DOHH2 (cell line): ENCODE measurements at regions not wholly inside any gene's neighbourhood (a gene's known extent, or its start where the extent isn't known, plus 50 kb on each side); places are given as distances from the start of the nearest gene placed in this dataset.

ENCODE experiments used
- H3F3A ChIP-seq: fragments of 200-600 bp; sonication (generic), shearing (Covaris generic); 2 replicates; pipeline ENCODE4 v1.6.0; 2016; ENCODE audit warnings: antibody characterized with exemption, mild to moderate bottlenecking; ENCODE audit not compliant: control insufficient read depth, insufficient read depth
- H3K27ac ChIP-seq: fragments of 200-600 bp; sonication (generic); 2 replicates; pipeline ENCODE4 v1.5.1; 2014; ENCODE audit warnings: low read depth, mild to moderate bottlenecking, low read length, moderate library complexity
- H3K27me3 ChIP-seq: fragments of 200-600 bp; sonication (generic); 2 replicates; pipeline ENCODE4 v1.6.1; 2014; ENCODE audit warnings: mild to moderate bottlenecking, low read length, mixed read lengths; ENCODE audit not compliant: control insufficient read depth
- H3K36me3 ChIP-seq: fragments of 200-600 bp; sonication (generic); 2 replicates; pipeline ENCODE4 v1.6.1; 2014; ENCODE audit warnings: mild to moderate bottlenecking, low read length, moderate library complexity, mixed read lengths; ENCODE audit not compliant: control insufficient read depth
- H3K4me1 ChIP-seq: fragments of 200-600 bp; sonication (generic); 2 replicates; pipeline ENCODE4 v1.6.1; 2014; ENCODE audit warnings: mild to moderate bottlenecking, low read length, mixed read lengths; ENCODE audit not compliant: control insufficient read depth
- H3K4me2 ChIP-seq: fragments of 200-600 bp; sonication (generic); 2 replicates; pipeline ENCODE4 v1.6.0; 2014; ENCODE audit warnings: mild to moderate bottlenecking, low read length, moderate library complexity
- H3K4me3 ChIP-seq: fragments of 200-600 bp; sonication (generic); 2 replicates; pipeline ENCODE4 v1.5.1; 2014; ENCODE audit warnings: mild to moderate bottlenecking, low read length, mixed read lengths
- H3K79me2 ChIP-seq: fragments of 200-600 bp; sonication (generic); 2 replicates; pipeline ENCODE4 v1.6.1; 2014; ENCODE audit warnings: mild to moderate bottlenecking, low read length, mixed read lengths; ENCODE audit not compliant: control insufficient read depth
- H3K9me2 ChIP-seq: fragments of 200-600 bp; sonication (generic); replicated peaks from 2 replicates; pipeline ENCODE4 v1.6.1; 2014; ENCODE audit warnings: mild to moderate bottlenecking, low read length, mixed read lengths; ENCODE audit not compliant: control insufficient read depth
- H3K9me3 ChIP-seq: fragments of 200-600 bp; sonication (generic); 2 replicates; pipeline ENCODE4 v1.6.1; 2014; ENCODE audit warnings: antibody characterized with exemption, low read length, mixed read lengths; ENCODE audit not compliant: control insufficient read depth, insufficient read depth
- H4K20me1 ChIP-seq: fragments of 200-600 bp; sonication (generic); 2 replicates; pipeline ENCODE4 v1.6.0; 2014; ENCODE audit warnings: low read depth, mild to moderate bottlenecking, antibody characterized with exemption, low read length, moderate library complexity; ENCODE audit not compliant: control insufficient read depth, insufficient read depth
- EZH2phosphoT487 ChIP-seq: fragments of 200-600 bp; sonication (generic); IDR thresholded peaks from 2 replicates; pipeline ENCODE4 v1.6.1; 2017; ENCODE audit warnings: borderline replicate concordance, mild to moderate bottlenecking, antibody characterized with exemption, low read length, moderate library complexity, mixed read lengths
- TF ChIP-seq, protein P1 (sequence below): fragments of 200-600 bp; sonication (generic); IDR thresholded peaks from one replicate; pipeline ENCODE4 v1.5.1; 2014; ENCODE audit warnings: antibody characterized with exemption, mild to moderate bottlenecking, low read depth, low read length; ENCODE audit not compliant: poor library complexity, severe bottlenecking

DNA sequence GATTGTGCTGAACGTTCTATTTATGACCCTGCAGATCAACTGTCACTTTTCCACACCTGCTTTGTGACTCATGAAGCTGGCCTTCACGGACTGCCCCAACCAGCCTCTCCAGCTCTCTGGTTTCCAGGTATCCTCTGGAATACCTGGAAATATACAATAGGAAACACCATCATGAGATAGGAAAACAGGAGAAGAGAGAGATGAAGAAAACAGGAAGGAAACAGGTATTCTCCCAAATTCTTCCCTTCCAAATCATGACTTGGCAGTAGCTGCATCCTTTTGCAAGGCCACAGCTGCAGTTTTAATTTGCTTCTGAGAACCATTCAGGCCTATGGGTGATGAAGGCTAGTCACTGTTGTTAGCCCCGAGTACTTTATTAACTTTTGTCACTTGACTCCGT, 909.1 kb downstream of the EPHA3 start:
- Histone ChIP-seq H4K20me1 (no peaks in the 10 kb centered on the region), H3K9me3 (no peaks in the 10 kb centered on the region), H3K4me2 (no peak overlapping the region), H3K9me2 (no peaks in the 10 kb centered on the region), H3K27me3 (no peaks in the 10 kb centered on the region), H3K4me3 (no peak overlapping the region), H3K36me3 (no peaks in the 10 kb centered on the region), H3K4me1 (no peaks in the 10 kb centered on the region), H3K27ac (no peak overlapping the region), H3F3A (no peaks in the 10 kb centered on the region), H3K79me2 (no peaks in the 10 kb centered on the region)
- TF ChIP-seq, protein P1, sequence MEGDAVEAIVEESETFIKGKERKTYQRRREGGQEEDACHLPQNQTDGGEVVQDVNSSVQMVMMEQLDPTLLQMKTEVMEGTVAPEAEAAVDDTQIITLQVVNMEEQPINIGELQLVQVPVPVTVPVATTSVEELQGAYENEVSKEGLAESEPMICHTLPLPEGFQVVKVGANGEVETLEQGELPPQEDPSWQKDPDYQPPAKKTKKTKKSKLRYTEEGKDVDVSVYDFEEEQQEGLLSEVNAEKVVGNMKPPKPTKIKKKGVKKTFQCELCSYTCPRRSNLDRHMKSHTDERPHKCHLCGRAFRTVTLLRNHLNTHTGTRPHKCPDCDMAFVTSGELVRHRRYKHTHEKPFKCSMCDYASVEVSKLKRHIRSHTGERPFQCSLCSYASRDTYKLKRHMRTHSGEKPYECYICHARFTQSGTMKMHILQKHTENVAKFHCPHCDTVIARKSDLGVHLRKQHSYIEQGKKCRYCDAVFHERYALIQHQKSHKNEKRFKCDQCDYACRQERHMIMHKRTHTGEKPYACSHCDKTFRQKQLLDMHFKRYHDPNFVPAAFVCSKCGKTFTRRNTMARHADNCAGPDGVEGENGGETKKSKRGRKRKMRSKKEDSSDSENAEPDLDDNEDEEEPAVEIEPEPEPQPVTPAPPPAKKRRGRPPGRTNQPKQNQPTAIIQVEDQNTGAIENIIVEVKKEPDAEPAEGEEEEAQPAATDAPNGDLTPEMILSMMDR = no peak
- no peak for TF ChIP-seq EZH2phosphoT487

DNA sequence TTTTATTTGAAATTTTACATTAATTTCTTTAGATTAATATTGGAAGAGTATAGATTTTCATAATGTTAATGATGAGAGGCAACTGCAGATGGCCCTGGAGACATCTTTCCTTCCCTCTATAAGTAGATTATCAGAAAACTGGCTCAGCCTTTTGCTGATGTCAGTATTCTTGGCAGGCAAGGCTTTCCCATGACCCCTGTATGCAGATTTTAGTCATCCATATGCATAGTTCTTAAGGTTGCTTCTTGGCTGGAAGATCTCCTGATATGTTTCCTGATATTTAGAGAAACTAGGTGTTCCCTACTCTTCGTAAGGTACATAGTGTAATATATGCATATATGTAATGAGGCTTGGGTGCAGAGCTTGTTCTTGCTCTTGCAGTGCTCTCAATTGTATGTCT, 911.4 kb downstream of the EPHA3 start:
- no peaks in the 10 kb centered on the region for H3K36me3 ChIP-seq
- H3K9me2 ChIP-seq = no peaks in the 10 kb centered on the region
- no peak for TF ChIP-seq EZH2phosphoT487

DNA sequence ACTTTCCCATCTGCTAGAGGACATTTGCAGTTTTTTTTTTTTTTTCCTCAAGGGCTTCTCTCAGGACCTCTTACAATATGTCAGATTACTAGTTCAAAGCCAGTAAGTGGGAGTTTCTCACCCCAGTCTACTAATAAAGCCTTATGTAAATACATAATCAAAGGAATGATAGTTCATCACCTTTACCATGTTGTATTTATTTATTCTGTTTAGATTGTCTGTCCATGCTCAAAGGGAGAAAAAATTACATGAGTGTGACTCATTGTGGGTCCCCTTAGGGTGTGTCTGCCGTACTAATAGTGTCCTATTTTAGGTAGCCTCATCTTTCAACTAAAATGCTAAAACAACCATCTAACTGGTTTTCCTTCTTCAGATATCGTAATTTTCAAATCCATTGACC, 917.6 kb downstream of the EPHA3 start:
- H4K20me1 ChIP-seq = no peaks in the 10 kb centered on the region
- no peak overlapping the region for H3K27ac ChIP-seq
- TF ChIP-seq, protein P1 = no peak
- no peak for TF ChIP-seq EZH2phosphoT487
- no peaks in the 10 kb centered on the region for H3K4me1 ChIP-seq
- H3K4me3 ChIP-seq = no peak overlapping the region
- no peaks in the 10 kb centered on the region for H3K9me2 ChIP-seq
- H3K79me2 ChIP-seq = no peaks in the 10 kb centered on the region
- no peaks in the 10 kb centered on the region for H3K9me3 ChIP-seq
- no peaks in the 10 kb centered on the region for H3K27me3 ChIP-seq
- no peaks in the 10 kb centered on the region for H3F3A ChIP-seq
- H3K4me2 ChIP-seq = no peak overlapping the region
- no peaks in the 10 kb centered on the region for H3K36me3 ChIP-seq

More for the DNA sequence above, 911.4 kb downstream of the EPHA3 start:
- H3K27ac ChIP-seq = no peak overlapping the region
- no peaks in the 10 kb centered on the region for H3F3A ChIP-seq
- H3K79me2 ChIP-seq = no peaks in the 10 kb centered on the region
- H3K27me3 ChIP-seq = no peaks in the 10 kb centered on the region
- H4K20me1 ChIP-seq = no peaks in the 10 kb centered on the region
- H3K9me3 ChIP-seq = no peaks in the 10 kb centered on the region
- no peaks in the 10 kb centered on the region for H3K4me1 ChIP-seq
- H3K4me2 ChIP-seq = no peak overlapping the region
- H3K4me3 ChIP-seq = no peak overlapping the region

- no peaks in the 10 kb centered on the region for H4K20me1 ChIP-seq
- no peaks in the 10 kb centered on the region for H3F3A ChIP-seq
- H3K9me2 ChIP-seq = no peaks in the 10 kb centered on the region
- H3K36me3 ChIP-seq = no peaks in the 10 kb centered on the region
- no peaks in the 10 kb centered on the region for H3K9me3 ChIP-seq
- no peak for TF ChIP-seq EZH2phosphoT487
- TF ChIP-seq, protein P1 = no peak
- no peak overlapping the region for H3K4me2 ChIP-seq
- no peaks in the 10 kb centered on the region for H3K27me3 ChIP-seq
- no peak overlapping the region for H3K27ac ChIP-seq
- no peaks in the 10 kb centered on the region for H3K79me2 ChIP-seq
- no peak overlapping the region for H3K4me3 ChIP-seq
- H3K4me1 ChIP-seq = no peaks in the 10 kb centered on the region
These were observed 919.0 kb downstream of the EPHA3 start for GRCh38 chr3:90026406-90026805.
